Fibroblast of the aortic adventitia (primary cell): ENCODE measurements at regions not wholly inside any gene's neighbourhood (a gene's known extent, or its start where the extent isn't known, plus 50 kb on each side); places are given as distances from the start of the nearest gene placed in this dataset.

ENCODE experiments used
- DNase-seq: peaks from one replicate; pipeline ENCODE4 v3.0.0-alpha.2; 2010; ENCODE audit warnings: low read depth
- H3K4me3 ChIP-seq: 2 replicates; pipeline ENCODE4 v1.5.1; 2011; ENCODE audit warnings: low read depth, mild to moderate bottlenecking, control low read depth, low read length, moderate library complexity
- CTCF ChIP-seq: IDR thresholded peaks from 2 replicates; pipeline ENCODE4 v1.5.1; 2011; ENCODE audit warnings: mild to moderate bottlenecking, low read length, control low read depth, inconsistent platforms; ENCODE audit not compliant: insufficient read depth

- TF ChIP-seq CTCF = no peak
- H3K4me3 ChIP-seq = no peak overlapping the region
Observed at GRCh38 chr17:71830866-71831265, 290.0 kb upstream of the SOX9 start.

GRCh38 chr17:71842986-71843385, 277.8 kb upstream of the SOX9 start:
- no peak overlapping the region for H3K4me3 ChIP-seq
- no peak for TF ChIP-seq CTCF
- no peak for DNase-seq

More at GRCh38 chr17:71830866-71831265, 290.0 kb upstream of the SOX9 start:
- no peak for DNase-seq

GRCh38 chr17:71845337-71845736, 275.5 kb upstream of the SOX9 start:
- H3K4me3 ChIP-seq = no peak overlapping the region
- no peak for TF ChIP-seq CTCF
- no peak for DNase-seq

- no peak for DNase-seq
- no peak for TF ChIP-seq CTCF
- H3K4me3 ChIP-seq = no peak overlapping the region
Observed at GRCh38 chr17:71846561-71847110, 274.2 kb upstream of the SOX9 start.

GRCh38 chr17:71849783-71850768, 270.7 kb upstream of the SOX9 start:
- no peak for DNase-seq
- no peak overlapping the region for H3K4me3 ChIP-seq
- TF ChIP-seq CTCF = no peak

- no peak for TF ChIP-seq CTCF
- no peak overlapping the region for H3K4me3 ChIP-seq
- no peak for DNase-seq
Observed at GRCh38 chr17:71850812-71851211, 270.0 kb upstream of the SOX9 start.
